RWPE1 (cell line): ENCODE measurements at regions not wholly inside any gene's neighbourhood (a gene's known extent, or its start where the extent isn't known, plus 50 kb on each side); places are given as distances from the start of the nearest gene placed in this dataset.

Experiments used
- CTCF ChIA-PET: fragments of 350-600 bp; sonication (Branson Sonifier 250); formaldehyde crosslinking; extraction: SDS; loops from one replicate; lab custom pipeline; 2021; lab: Yijun Ruan, JAX
- POLR2A ChIA-PET: fragments of 400-600 bp; formaldehyde crosslinking; extraction: SDS; loops from one replicate; lab custom pipeline; 2020; ENCODE audit warnings: antibody characterized with exemption; ENCODE audit not compliant: low non-redundant PET; lab: Yijun Ruan, JAX
- DNase-seq: peaks from one replicate; pipeline ENCODE4 v3.0.0; 2012; ENCODE audit warnings: low spot score
- H3K27ac ChIP-seq: fragments of 450-650 bp; 2 replicates; pipeline ENCODE4 v1.5.1; 2017
- CTCF ChIP-seq: fragments of 450-650 bp; conservative IDR thresholded peaks from 2 replicates; pipeline ENCODE4 v1.5.1; 2017; ENCODE audit warnings: low read depth, mild to moderate bottlenecking

GRCh38 chr10:44564361-44564760 is 179.5 kb upstream of the CXCL12 start:
- no peak for DNase-seq
- ChIA-PET CTCF (interaction anchor here (0.6 kb wide), 1 partner anchor 250 kb away, joined by 3 read pairs; no protein-coding TSS in a partner anchor), POLR2A (no interaction called here)
- no peak for TF ChIP-seq CTCF
- H3K27ac ChIP-seq, result no peak overlapping the region

- TF ChIP-seq CTCF, result no peak
- no peak for DNase-seq
- POLR2A ChIA-PET, result no interaction called here
- CTCF ChIA-PET, result interaction anchor here (0.6 kb wide), 1 partner anchor 251 kb away, joined by 3 read pairs; no protein-coding TSS in a partner anchor
- no peak overlapping the region for H3K27ac ChIP-seq
These were observed 179.9 kb upstream of the CXCL12 start for GRCh38 chr10:44564790-44565189.

- CTCF ChIA-PET, result no interaction called here
- TF ChIP-seq CTCF, result no peak
- no peak for DNase-seq
- H3K27ac ChIP-seq, result no peak overlapping the region
- POLR2A ChIA-PET, result no interaction called here
These were observed 181.9 kb upstream of the CXCL12 start for GRCh38 chr10:44566786-44567185.

- DNase-seq, result no peak
- ChIA-PET POLR2A (no interaction called here), CTCF (no interaction called here)
- TF ChIP-seq CTCF, result no peak
- no peak overlapping the region for H3K27ac ChIP-seq
These were observed 182.6 kb upstream of the CXCL12 start for GRCh38 chr10:44567471-44567870.

- no peak for TF ChIP-seq CTCF
- ChIA-PET POLR2A (no interaction called here), CTCF (no interaction called here)
- DNase-seq, result no peak
- H3K27ac ChIP-seq, result no peak overlapping the region
These were observed 184.5 kb upstream of the CXCL12 start for GRCh38 chr10:44569193-44570091.

GRCh38 chr10:44571701-44572100 is 186.8 kb upstream of the CXCL12 start:
- CTCF ChIA-PET, result no interaction called here
- no peak for TF ChIP-seq CTCF
- no peak overlapping the region for H3K27ac ChIP-seq
- no peak for DNase-seq
- POLR2A ChIA-PET, result no interaction called here
